ENCODE measurements at regions not wholly inside any gene's neighbourhood (a gene's known extent, or its start where the extent isn't known, plus 50 kb on each side); places are given as distances from the start of the nearest gene placed in this dataset.

DNA sequence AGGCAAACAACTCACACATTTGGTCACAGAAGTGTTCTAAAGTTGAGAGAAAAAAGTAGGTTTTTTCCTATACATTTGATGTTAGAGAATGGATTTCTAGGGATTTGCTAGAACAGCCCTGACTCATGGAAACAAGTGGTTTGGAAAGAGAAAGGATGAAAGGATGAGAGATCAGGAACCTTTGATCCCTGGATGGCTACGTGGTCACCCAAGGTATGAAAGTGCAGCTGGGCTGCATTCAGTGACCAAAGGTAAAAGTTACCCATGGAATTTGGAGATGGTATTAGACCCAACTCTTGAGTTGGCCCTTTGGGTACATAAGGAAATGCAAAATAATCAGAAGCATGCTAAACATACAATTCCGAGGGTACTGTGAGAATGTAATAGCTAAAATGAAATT lies 61.3 kb upstream of the SPIN1 start:
- no peak for DNase-seq (ENCODE audit: extremely low read depth in 1 of 2, low read depth in 1 of 2)

DNA sequence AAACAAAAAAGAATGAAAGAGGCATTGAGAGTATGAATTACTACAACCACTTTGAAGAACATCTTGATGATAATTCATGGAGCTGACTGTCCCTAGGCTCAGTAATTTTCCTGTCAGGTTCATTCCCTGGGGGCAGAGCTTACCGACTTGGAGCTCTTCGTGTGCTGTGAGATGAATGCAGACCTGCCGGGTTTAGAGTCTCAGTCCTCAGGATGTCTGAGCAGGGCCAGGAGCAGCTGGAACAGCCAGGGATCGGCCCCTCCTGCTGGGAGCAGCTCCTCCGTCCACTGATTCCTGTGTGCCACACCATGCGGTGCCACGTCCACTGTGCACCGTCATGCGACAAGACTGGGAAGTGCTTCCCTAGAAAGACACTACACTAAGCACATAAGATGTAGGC lies 62.2 kb upstream of the SPIN1 start:
- DNase-seq (ENCODE audit: extremely low read depth in 1 of 2, low read depth in 1 of 2), result no peak

DNA sequence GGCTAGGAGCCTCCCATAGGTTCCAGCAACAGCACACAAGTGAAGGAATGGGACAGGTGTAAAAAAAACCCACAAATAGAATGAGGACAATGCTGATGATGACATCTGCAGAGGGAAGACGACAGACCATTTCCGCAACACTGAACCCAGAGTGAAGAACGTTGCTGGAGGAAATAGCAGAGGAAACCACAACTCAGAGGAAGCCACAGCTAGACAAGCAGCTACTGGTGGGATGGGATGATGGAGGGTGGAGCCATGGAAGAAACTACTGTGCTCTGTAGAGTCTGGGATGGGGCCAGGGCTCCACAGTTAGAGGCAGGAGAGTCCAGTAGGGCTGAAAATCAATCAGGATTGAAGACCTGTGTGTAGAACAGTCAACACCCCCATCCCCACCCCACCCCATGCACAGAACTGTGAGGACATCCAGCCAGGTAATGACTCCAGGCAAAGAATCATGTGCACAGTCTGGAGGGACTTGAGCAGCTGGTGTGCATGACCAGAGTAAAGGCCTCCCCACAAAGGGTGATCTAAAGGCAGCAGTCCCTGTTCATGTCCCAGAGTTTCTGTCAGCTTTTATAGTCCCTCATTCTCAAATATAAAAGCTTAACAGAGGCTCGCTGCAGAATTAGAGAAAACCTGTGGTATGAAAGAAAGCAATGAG lies 65.2 kb upstream of the SPIN1 start:
- DNase-seq (ENCODE audit: extremely low read depth in 1 of 2, low read depth in 1 of 2), result peak; percentile 5 to 17

DNA sequence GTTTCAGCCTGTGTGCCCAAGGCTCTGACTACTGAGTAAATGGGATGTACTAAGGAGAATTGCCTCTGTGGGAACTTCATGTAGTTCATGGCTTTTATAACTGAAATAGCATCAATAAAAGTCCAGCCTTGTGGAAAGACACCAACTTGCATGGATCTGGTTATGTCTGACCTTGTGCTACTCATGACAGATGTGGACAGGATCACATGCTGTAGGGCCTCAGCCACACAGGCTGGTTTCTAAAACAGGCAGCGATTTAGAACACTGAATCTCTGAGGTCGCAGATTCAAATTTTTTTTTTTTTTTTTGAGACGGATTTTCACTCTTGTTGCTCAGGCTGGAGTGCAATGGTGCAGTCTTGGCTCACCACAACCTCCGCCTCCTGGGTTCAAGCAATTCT lies 66.5 kb upstream of the SPIN1 start:
- DNase-seq (ENCODE audit: extremely low read depth in 1 of 2, low read depth in 1 of 2), result no peak

DNA sequence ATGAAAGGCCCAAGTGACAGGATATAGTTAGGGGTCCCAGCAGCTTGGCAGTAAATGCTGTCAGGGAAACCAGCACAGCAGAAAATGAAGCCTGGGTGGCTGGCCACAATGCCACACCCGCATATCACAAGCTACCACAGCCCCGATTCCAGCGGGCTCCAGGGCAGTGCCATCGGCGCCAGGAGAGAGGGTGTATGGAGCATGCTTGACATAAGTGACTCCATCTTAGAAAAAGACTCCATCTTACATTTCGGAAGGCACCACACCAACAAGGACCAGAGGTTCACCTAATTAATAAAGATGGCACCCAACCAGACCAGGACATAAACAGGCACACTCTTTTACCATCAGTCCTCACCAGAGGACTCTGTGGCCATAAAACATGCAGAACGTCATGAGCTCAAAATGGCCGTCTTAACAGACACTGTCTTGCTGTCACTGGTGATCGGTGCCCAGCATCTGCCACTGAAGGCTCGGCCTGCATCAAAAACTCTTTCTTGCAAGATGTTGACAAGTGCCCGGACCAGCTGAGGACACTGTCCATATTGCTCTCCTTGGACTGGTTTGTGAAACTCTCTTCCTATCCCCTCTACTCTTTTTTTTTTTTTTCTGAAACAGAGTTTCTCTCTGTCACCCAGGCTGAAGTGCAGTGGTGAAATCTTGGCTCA lies 67.4 kb upstream of the SPIN1 start:
- DNase-seq (ENCODE audit: extremely low read depth in 1 of 2, low read depth in 1 of 2), result no peak

DNA sequence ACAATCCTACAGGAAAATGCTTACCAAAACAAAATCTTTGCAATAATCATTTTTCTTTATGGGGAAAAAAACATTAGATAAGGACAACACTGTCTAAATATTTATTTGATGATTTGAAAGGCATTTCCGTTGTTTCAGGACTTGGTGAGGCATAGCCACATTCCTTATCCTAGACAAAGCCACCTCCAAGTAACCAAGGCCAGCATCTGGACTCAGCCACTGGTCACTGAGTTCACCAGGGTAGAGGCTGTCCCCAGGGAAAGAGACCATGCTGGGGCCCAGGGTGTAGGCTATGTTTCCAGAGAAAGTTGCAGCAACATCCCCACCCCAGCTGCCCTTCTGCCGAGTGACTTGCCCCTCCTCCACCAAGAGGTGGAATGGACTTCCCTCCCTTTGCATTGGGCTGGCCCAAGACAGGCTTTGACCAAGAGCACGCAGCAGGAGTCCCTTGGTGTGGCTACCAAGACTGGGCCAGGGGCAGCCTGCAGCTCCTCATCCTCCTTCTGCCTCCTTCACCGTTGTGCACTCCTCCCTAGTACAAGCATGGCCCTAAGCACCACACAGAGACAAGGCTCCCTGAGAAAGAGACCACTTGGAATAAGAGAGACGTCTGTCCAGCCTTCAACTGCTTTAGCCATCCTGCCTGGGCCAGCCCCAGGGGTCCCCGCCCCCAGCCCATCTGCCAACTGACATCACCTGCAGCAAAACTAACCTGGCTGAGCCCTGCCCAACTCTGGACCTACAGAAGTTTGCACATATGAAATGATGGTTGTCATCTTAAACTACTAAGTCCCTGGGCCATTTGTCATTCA lies 68.1 kb upstream of the SPIN1 start:
- DNase-seq (ENCODE audit: extremely low read depth in 1 of 2, low read depth in 1 of 2), result no peak

DNA sequence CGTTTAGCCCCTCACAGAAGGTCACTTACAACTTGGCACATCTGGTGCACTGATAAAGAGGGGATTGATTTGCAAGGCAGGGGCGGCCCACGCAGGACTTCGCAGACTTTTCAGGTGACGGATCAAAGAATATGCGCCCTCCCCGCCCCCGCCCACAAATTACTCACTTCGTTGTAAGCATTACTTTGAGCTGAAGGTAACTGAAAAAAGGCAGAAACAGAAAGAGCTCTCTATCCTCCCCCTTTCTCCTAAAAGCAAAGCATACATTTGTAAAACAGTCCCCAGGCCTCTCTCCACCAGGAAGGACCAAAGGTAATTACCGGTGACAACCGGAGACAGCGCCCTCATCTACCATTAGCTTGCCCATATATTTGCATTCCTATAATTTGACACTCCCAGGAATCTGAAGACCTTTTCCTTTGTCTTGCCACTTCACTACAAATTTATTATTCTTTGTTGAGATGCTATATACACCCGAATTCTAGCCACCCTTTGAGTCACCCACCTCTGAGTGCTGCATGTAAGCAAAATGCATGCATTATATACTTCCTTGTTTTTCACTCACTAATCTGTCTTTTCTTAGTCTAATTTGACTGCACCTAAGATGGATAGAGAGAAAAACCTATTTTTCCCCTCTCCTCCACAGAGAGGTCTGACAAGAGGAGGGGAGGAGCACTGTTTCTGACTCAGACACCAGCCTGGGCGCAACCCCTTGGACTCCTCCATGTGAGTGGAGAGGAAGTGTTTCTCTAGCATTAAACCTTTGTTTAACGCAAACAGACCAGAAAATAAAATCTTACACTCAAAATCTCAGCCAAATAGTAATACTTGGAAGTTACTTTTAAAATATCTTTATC lies 74.7 kb upstream of the SPIN1 start:
- DNase-seq (ENCODE audit: extremely low read depth in 1 of 2, low read depth in 1 of 2), result no peak

DNA sequence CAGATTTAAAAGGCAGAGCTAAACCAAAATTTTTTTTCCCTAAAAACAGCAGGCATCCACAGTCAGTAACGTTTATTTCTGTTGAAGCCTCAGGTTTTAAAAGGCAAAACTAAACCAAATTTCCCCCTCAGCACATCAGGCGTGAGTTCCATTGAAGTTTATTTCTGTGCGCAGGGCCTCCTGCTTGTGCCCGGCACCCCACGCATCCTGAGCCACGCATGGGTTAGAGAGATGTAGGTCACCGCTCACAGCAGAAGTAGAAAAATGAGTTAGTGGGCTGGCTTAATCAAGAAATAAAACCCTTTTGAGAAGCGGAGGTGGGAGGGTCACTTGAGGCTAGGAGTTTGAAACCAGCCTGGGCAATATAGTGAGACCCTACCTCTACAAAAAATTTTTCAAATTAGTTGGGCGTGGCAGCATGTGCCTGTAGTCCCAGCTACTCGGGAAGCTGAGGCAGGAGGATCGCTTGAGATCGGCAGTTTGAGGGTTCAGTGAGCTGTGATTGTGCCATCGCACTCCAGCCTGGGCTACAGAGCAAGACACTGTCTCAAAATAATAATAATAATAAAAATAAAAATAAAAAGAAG lies 75.6 kb upstream of the SPIN1 start:
- DNase-seq (ENCODE audit: extremely low read depth in 1 of 2, low read depth in 1 of 2), result no peak

DNA sequence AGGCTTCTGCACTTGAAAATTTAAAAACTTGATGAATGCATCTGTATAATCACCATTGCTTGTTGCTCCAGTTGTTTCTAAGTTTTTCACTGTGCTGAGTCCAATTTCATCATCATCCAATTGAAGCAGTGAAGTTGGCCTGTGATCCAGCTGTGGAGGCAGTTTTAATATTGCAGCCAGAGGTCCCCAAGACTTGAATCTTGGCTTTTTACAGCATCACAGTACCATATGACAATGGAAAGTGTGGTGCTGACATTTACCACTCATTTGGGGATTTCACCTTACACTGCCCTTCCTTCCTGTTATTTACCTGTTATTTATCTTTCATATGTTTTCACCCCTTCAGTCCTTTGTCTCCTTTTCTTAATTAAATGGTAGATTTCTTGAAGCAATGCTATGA lies 76.2 kb upstream of the SPIN1 start:
- no peak for DNase-seq (ENCODE audit: extremely low read depth in 1 of 2, low read depth in 1 of 2)

DNA sequence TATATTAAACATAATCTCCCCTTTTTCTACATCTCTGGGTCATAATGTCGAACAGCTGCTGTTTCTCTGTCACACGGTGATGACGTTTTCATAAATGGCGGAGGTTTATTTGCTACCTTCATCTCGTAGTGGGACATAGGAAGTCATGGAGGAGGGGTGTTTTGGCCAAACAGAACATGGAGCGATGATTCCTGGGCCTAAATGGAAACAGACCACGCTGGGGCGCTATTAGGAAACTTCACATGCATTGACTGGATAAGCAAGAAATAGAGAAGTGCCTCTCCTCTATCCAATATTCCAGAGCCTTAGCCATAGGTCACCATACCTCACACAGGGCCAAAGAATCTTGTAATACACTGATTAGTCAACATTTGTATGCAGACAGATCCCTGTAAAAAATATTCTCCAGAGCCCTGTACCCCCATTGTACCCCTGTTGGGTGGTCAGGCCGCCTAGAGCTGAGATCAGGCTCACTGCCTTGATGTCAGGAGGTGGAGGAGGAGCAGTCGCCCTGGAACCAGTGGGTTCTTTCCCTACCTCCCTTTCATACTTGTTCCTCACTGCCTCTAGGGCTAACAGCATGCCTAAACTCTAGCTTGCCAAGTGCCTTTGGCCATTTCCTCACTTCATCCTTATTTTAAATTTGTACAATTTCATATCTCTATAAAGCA lies 77.8 kb upstream of the SPIN1 start:
- DNase-seq (ENCODE audit: extremely low read depth in 1 of 2, low read depth in 1 of 2), result no peak

DNA sequence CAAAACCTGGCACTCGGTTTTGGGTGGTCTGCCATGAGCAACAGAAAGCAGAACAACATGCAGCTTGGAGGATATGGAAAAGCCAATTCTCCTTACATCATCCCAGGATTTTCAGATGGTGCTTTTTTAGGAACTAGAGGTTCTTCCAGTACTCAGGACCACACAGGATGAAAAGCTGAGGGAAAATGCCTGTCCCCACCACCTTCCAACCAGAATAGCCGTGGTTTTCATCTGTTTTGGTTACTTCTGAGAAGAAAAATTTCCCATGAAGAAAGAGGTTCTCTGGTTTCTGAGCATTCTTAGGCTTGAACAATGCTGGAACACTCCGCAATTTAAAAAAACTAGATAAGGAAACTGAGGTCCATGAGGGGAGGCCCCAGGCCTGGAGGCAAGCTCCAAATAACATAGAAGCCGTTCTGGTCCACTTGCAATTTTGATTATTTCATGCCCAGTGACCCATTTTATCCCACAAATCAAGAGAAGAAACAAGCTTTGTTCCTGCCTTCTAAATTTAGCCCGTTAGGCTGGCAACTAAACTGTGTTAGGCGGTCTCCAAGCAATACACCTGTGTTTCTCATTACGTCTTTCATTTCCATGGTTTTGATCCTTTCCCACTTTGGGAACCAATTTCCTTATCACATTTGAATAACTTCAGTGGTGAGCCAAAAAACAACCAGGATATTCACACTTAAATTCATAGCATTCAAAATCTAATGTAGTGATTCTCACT lies 79.2 kb upstream of the SPIN1 start:
- no peak for DNase-seq (ENCODE audit: extremely low read depth in 1 of 2, low read depth in 1 of 2)

DNA sequence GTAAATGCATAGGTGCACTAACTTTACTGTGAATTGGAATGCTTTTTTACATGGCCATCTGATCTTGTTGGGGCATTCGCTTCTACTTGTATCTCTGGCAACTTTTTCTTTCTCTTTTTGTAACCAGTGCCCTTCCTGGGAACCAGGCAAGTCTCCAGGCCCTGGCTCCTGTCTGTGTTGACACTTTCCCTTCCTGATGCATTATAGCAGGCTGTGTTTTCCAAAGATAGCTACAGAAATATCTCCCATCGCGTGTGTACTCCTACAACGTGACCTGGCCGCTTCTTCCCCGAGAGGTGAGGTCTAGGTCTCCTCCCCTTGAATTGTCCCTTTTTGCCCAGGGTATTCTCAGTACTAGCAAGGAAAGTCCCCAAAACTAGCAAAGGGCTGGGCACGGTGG lies 81.1 kb upstream of the SPIN1 start:
- DNase-seq (ENCODE audit: extremely low read depth in 1 of 2, low read depth in 1 of 2), result no peak

DNA sequence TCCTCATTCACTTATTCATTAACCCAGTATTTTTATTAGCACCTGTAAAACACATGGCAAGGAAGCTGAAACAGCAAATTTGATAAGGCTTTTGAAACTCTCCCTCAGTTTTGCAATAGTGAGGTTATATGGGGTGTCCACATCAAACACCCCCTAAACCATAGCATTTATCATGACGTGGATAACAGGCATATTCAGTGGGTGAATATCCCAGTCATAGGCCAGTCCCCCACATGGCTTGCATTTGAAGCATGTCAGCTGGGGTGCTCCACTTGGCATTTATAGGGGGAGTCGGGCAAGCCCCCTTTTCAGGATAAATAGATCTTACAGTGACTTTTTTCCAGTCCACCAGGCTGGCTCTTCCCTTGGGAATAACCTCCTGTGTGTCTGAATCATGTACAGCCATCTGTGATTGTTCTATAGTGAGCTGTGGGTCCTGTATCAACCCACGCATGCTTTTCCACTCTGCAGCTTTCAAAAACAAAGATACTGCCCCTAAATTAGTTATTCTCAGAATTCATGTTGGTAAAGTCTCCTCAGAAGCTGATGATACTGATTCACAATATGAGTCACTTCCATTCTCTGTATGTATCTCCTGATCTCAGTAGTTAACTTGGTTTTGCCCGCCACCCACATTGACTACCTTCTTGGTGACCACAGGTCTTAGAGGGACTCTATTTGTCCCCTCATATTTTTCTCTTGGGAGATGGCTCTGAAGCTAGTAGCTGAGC lies 84.4 kb upstream of the SPIN1 start:
- DNase-seq (ENCODE audit: extremely low read depth in 1 of 2, low read depth in 1 of 2), result no peak

DNA sequence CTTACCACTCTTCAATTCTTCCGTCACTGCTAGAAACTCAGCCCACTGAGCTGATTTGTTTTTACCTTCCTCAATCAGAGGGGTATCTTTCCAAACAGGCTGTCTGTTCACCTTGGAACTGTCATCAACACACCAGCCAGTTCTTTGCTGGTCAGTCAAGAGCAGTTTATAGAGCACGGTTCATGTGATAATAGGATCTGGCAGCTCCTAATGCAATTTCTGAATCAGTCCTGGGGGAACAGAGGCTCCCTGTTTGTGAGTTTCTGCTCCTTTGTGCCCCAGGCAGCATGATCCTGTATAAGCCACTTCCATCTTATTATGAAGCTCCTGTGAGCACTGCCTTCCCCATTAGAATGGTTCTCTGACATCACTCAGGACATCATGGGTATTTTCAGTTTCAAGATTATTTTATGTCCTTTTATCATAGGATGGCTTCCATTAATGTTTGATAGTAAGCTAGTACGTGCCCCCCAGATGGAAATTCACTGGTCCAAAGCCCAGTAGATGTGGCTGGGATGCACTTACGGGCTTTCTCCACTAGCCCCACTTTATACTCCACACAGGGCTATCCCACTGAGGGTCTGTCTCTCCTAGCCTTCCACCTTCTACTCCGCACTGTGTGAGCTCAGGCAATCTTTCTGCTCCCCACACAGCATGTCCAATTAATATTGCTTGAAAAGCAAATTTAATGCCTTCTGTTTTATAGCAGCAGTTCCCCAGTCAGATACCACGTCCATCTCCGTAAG lies 85.5 kb upstream of the SPIN1 start:
- DNase-seq (ENCODE audit: extremely low read depth in 1 of 2, low read depth in 1 of 2), result no peak

DNA sequence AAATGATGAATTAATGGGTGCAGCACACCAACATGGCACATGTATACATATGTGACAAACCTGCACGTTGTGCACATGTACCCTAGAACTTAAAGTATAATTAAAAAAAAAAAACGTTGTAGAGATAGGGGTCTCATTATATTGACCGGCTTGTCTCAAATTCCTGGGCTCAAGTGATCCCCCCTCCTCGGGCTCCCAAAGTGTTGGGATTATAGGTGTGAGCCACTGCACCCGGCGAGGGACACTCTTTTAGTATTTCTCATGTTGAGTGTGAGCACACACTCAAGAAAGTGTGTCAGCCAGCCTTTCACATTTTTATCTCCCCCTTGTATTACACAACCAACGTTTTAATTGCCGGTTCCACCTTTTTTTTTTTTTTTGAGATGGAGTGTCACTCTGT lies 87.7 kb upstream of the SPIN1 start:
- no peak for DNase-seq (ENCODE audit: extremely low read depth in 1 of 2, low read depth in 1 of 2)

DNA sequence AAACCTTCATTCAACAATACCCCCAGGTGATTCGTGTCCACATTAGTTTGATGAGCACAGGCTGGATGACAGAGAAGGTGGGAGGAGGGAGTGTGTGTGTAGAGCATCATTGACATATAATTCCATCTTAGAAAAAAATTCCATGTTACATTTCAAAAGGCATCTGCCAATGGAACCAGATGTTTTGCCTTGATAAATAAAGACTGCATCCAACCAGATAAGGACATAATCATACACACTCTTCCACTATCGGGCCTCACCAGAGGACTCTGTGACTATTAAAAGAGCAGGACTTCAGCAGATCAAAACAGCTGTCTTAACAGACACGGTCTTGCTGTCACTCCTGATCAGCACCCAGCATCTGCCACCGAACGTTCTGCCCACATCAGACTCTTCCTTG lies 96.4 kb upstream of the SPIN1 start:
- DNase-seq (ENCODE audit: extremely low read depth in 1 of 2, low read depth in 1 of 2), result no peak

DNA sequence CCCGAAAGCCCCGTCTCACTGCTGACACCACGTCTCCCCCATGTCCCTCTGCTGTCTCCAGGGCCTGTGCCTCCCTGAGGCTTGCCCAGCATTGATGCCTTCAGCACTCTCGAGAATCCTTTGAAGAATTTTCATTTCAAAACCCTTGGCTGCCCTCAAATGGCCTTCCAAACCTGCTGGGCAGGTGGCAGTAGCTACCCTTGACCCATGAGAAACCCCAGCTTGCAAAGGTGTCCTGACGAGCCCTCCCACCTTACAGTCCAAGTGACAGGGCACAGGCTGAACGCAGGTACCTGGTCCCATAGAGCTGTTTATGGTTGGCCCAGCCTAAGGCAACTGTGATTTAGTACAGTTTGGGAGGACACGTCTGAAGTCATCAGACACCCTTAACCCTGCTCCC lies 97.2 kb upstream of the SPIN1 start:
- DNase-seq (ENCODE audit: extremely low read depth in 1 of 2, low read depth in 1 of 2), result no peak

DNA sequence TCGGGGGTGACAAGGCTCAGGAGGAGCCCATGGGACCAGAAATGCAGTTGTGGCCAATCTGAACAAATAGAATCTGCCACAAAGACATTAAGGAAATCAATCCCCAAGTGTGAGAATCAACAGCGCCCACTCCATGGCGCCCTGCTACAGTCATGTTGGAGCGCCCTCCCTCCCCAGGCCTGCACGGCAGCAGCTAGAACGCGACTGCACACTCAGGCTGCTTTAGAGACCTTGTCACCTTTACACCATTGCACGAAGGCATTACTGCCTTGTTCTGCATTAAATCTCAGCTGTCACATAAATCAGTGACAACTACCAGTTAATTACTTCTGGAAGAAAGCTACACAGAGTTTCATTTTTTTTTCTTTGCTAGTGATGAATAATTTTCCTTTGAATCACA lies 98.7 kb upstream of the SPIN1 start:
- no peak for DNase-seq (ENCODE audit: extremely low read depth in 1 of 2, low read depth in 1 of 2)

Data from activated CD8-positive, alpha-beta memory T cell treated with anti-CD3 and anti-CD28 coated beads for 1 hour (primary cell).